Hepatocyte (in vitro differentiated cells): ENCODE measurements at regions not wholly inside any gene's neighbourhood (a gene's known extent, or its start where the extent isn't known, plus 50 kb on each side); places are given as distances from the start of the nearest gene placed in this dataset.

Source experiments
- DNase-seq: peaks from one replicate; pipeline ENCODE4 v3.0.0-alpha.2; 2016; ENCODE audit warnings: low spot score
- H2AFZ ChIP-seq: fragments of 200-600 bp; sonication (generic); 2 replicates; pipeline ENCODE4 v1.6.0; 2016; ENCODE audit warnings: antibody characterized with exemption, mild to moderate bottlenecking
- H3K27ac ChIP-seq: fragments of 200-600 bp; sonication (generic); 2 replicates; pipeline ENCODE4 v1.5.1; 2016; ENCODE audit warnings: mild to moderate bottlenecking
- H3K27me3 ChIP-seq: fragments of 200-600 bp; sonication (generic); 2 replicates; pipeline ENCODE4 v1.6.1; 2016
- H3K36me3 ChIP-seq: fragments of 200-600 bp; sonication (generic); replicated peaks from 2 replicates; pipeline ENCODE4 v1.5.1; 2016; ENCODE audit warnings: low read depth; ENCODE audit not compliant: insufficient read depth
- H3K4me1 ChIP-seq: fragments of 200-600 bp; sonication (generic); 2 replicates; pipeline ENCODE4 v1.5.1; 2016; ENCODE audit warnings: mild to moderate bottlenecking, moderate library complexity; ENCODE audit not compliant: insufficient read depth
- H3K4me2 ChIP-seq: fragments of 200-600 bp; sonication (generic); 2 replicates; pipeline ENCODE4 v1.6.0; 2016
- H3K4me3 ChIP-seq: fragments of 200-600 bp; sonication (generic); 2 replicates; pipeline ENCODE4 v1.5.1; 2016; ENCODE audit warnings: mild to moderate bottlenecking
- H3K79me2 ChIP-seq: fragments of 200-600 bp; sonication (generic); 2 replicates; pipeline ENCODE4 v1.6.0; 2017; ENCODE audit warnings: mild to moderate bottlenecking
- H3K9me2 ChIP-seq: fragments of 200-600 bp; sonication (generic); replicated peaks from 2 replicates; pipeline ENCODE4 v1.6.0; 2017; ENCODE audit warnings: mild to moderate bottlenecking; ENCODE audit not compliant: insufficient read depth
- H3K9me3 ChIP-seq: fragments of 200-600 bp; sonication (generic); 2 replicates; pipeline ENCODE4 v1.5.1; 2016; ENCODE audit warnings: low read depth, mild to moderate bottlenecking
- H4K20me1 ChIP-seq: fragments of 200-600 bp; sonication (generic); 2 replicates; pipeline ENCODE4 v1.6.0; 2016; ENCODE audit warnings: mild to moderate bottlenecking; ENCODE audit not compliant: insufficient read depth, poor library complexity, severe bottlenecking
- CTCF ChIP-seq: fragments of 200-600 bp; sonication (generic); IDR thresholded peaks from 2 replicates; pipeline ENCODE4 v1.5.1; 2016; ENCODE audit warnings: antibody characterized with exemption, mild to moderate bottlenecking; ENCODE audit not compliant: poor library complexity
- EZH2 ChIP-seq: fragments of 200-600 bp; sonication (generic); IDR thresholded peaks from 2 replicates; pipeline ENCODE4 v1.6.1; 2016; ENCODE audit warnings: antibody characterized with exemption, mild to moderate bottlenecking, borderline replicate concordance
- EZH2phosphoT487 ChIP-seq: fragments of 200-600 bp; sonication (generic); IDR thresholded peaks from one replicate; pipeline ENCODE4 v1.6.1; 2018; ENCODE audit warnings: antibody characterized with exemption, mild to moderate bottlenecking, low read depth, moderate library complexity; ENCODE audit not compliant: unreplicated experiment, severe bottlenecking
- WGBS: methylation state at CpG from one replicate; pipeline ENCODE4 v1.1.6; 2016; ENCODE audit warnings: low lambda C conversion rate; ENCODE audit errors: missing lambda C conversion rate; 5-methylcytosine and 5-hydroxymethylcytosine counted together

DNA sequence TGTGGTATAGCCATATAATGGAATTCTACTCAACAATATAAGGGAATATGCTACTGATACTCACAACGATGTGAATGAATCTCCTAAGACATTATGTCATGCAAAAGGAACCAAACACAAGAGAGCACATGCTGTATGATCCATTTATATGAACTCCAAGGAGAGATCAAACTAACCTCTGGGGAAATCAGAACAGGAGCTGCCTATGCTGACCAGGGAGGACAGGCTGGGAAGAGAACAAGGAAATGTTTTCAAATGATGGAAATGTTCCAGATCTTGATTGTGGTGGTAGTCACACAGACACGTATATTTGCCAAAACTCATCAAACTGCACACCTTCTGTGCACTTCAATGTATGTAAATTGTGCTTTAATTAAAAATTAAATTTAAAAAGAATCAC lies 175.3 kb downstream of the BCOR start:
- H3K36me3 ChIP-seq = no peaks in the 10 kb centered on the region
- no peak for TF ChIP-seq EZH2
- no peak for TF ChIP-seq EZH2phosphoT487
- no peak for TF ChIP-seq CTCF
- H4K20me1 ChIP-seq = no peaks in the 10 kb centered on the region
- no peaks in the 10 kb centered on the region for H3K9me3 ChIP-seq
- H3K27me3 ChIP-seq = no peaks in the 10 kb centered on the region
- 73% methylated on average over 2 of the region's 2 CpGs for WGBS
- H3K4me1 ChIP-seq = no peaks in the 10 kb centered on the region
- no peaks in the 10 kb centered on the region for H3K9me2 ChIP-seq
- H3K79me2 ChIP-seq = no peaks in the 10 kb centered on the region
- no peak overlapping the region for H3K4me2 ChIP-seq
- no peak overlapping the region for H2AFZ ChIP-seq
- no peak for DNase-seq
- no peak overlapping the region for H3K27ac ChIP-seq
- no peak overlapping the region for H3K4me3 ChIP-seq

DNA sequence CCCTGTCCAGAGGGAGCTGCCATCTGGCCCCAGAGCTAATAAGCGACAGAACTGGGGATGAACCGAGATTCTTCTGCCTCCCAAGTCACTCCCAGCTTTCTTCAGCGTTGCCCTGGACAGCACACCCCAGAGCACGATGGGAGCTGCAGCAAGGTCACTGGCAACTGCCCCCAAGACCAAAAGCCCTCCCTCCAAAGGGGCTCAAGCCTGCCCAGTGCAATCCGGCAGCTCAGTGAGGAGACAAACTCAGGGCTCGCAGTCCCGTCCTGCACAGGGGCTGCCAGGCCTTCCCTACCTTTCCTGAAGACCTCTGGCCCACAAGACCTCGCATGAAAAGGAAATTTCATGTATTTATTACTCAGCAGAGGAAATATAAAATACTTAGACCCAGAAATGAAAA lies 174.8 kb downstream of the BCOR start:
- no peak for TF ChIP-seq CTCF
- TF ChIP-seq EZH2phosphoT487 = no peak
- no peak for DNase-seq
- Histone ChIP-seq H3K4me3 (no peak overlapping the region), H3K27me3 (no peaks in the 10 kb centered on the region), H3K9me2 (no peaks in the 10 kb centered on the region), H3K36me3 (no peaks in the 10 kb centered on the region), H3K4me2 (no peak overlapping the region), H3K9me3 (no peaks in the 10 kb centered on the region), H3K4me1 (no peaks in the 10 kb centered on the region), H2AFZ (no peak overlapping the region), H3K79me2 (no peaks in the 10 kb centered on the region), H3K27ac (no peak overlapping the region), H4K20me1 (no peaks in the 10 kb centered on the region)
- 88% methylated on average over 8 of the region's 8 CpGs for WGBS

DNA sequence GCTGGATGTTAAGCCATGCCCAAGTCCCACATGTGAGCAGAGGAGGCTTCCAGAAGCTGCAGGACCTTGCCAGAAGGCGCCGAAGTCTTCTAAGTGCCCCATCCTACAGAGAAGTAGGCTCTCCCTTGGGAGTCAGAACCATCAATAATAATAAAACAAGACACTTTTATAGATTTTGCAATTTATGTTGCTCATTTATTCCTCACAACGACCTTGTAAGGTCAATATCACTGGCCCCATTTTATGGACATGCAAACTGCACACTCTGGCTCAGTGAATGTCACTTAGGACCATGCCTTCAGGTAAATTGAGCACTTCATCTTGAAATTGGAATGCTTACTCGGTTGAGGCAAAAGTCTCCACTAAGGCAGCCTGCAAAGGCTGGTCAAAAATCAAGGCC lies 170.4 kb downstream of the BCOR start:
- H4K20me1 ChIP-seq = no peaks in the 10 kb centered on the region
- no peak for DNase-seq
- H2AFZ ChIP-seq = no peak overlapping the region

More for the DNA sequence above, 170.4 kb downstream of the BCOR start:
- H3K9me3 ChIP-seq = no peaks in the 10 kb centered on the region
- 77% methylated on average over 4 of the region's 4 CpGs for WGBS
- no peaks in the 10 kb centered on the region for H3K27me3 ChIP-seq
- H3K4me1 ChIP-seq = peaks cover 4% of the 10 kb centered on the region
- TF ChIP-seq CTCF (no peak), EZH2phosphoT487 (no peak), EZH2 (no peak)
- no peak overlapping the region for H3K4me3 ChIP-seq
- H3K9me2 ChIP-seq = no peaks in the 10 kb centered on the region
- H3K27ac ChIP-seq = no peak overlapping the region
- H3K79me2 ChIP-seq = no peaks in the 10 kb centered on the region
- H3K36me3 ChIP-seq = no peaks in the 10 kb centered on the region
- no peak overlapping the region for H3K4me2 ChIP-seq
